T-helper 2 cell treated with Interferon-gamma antibody and Interleukin-4, amounts not matched to agents 100 ng/mL and 5 ng/mL, for 36 hours (primary cell): ENCODE measurements at regions not wholly inside any gene's neighbourhood (a gene's known extent, or its start where the extent isn't known, plus 50 kb on each side); places are given as distances from the start of the nearest gene placed in this dataset.
"Not testable (repeated sequence)": the region's sequence is repeated elsewhere in the genome, so short reads cannot be mapped to it uniquely, and the experiment has no call there.

Experiments
- intact Hi-C: fragments of 100-400 bp; cut with micrococcal nuclease; formaldehyde crosslinking; loops from one replicate; pipeline ENCODE4 v1.15.1; 2023

- intact Hi-C loops = loop anchor here (1.0 to 10.0 kb wide), 3 partner anchors 366 to 647 kb away; partner anchors contain the start of gene MAGED1
Measured at GRCh38 chrX:52261125-52261462, 76.4 kb downstream of the MAGED4 start.

- intact Hi-C loops = loop anchor here (1.0 to 10.0 kb wide), 3 partner anchors 367 to 647 kb away; partner anchors contain the start of gene MAGED1
Measured at GRCh38 chrX:52261463-52262194, 76.9 kb downstream of the MAGED4 start.

GRCh38 chrX:52262195-52262546 lies 77.5 kb downstream of the MAGED4 start:
- intact Hi-C loops = loop anchor here (10.0 kb wide), 1 partner anchor 367 kb away; the partner anchor contains the start of gene MAGED1

GRCh38 chrX:52263417-52263816 lies 78.7 kb downstream of the MAGED4 start:
- intact Hi-C loops = loop anchor here (10.0 kb wide), 1 partner anchor 369 kb away; the partner anchor contains the start of gene MAGED1

DNA sequence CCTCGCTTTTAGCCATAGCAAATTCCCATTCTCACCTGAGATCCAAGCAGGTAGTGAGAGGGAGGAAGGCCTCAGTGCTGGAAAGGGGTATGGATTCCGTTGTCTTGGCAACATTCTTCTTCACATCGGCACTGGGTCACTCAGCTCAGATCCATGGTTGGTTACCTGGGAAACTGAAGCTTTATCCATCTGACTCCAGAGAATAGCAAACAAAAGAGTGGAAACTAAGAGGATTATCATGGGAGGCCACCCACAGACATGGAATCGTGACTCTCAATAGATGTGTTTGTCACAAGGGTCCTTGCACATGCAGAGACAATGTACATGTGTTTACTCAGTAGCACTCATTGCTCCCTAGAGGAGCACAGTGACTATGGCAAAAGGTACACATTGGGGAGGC lies 81.0 kb downstream of the MAGED4 start:
- intact Hi-C loops = loop anchor here (10.0 kb wide), 1 partner anchor 371 kb away; the partner anchor contains the start of gene MAGED1

DNA sequence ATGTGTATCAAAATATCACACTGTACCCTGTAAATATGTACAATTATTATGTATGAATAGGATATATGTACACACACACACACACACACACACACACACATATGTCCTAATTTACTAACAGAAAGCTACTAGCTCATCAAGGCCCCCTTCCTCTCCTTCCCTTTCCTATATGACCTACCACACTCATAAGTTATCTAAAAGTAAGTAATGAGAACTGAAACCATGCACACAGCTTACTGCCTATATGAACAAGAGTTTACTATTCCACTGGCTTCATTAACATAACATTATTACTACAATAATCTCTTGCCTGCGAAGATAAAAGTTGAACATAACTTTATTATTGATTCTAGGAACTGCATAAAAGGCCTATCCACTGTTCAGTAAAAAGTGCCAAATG lies 83.8 kb downstream of the MAGED4 start:
- intact Hi-C loops = loop anchor here (10.0 kb wide), 1 partner anchor 374 kb away; the partner anchor contains the start of gene MAGED1

GRCh38 chrX:52270453-52271116 lies 85.9 kb downstream of the MAGED4 start:
- intact Hi-C loops = no loop called here

- intact Hi-C loops = no loop called here
Measured at GRCh38 chrX:52271206-52271605, 86.5 kb downstream of the MAGED4 start.

GRCh38 chrX:52277666-52278065 lies 91.2 kb upstream of the XAGE2 start:
- intact Hi-C loops = no loop called here

GRCh38 chrX:52280812-52281211 lies 88.0 kb upstream of the XAGE2 start:
- intact Hi-C loops = no loop called here

DNA sequence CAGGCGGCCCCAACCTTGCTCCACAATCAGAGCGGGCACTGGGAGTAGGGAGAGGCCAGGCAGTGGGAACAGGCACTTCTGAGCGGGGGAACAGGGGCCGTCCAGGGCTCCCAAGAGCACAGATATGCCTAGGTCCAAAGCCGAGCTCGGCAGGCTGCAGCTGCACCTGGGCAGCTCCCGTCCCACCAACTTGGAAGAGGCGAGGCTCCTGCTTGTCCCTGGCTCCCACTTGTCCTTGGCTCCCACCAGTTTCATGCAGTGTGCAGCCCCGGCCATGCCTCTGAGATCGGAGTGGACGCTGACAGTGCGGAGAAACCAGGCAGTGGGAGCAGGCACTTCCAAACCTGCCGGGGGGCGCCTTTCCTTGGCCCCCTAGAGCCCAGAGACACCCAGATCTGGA lies 84.0 kb upstream of the XAGE2 start:
- intact Hi-C loops = no loop called here

GRCh38 chrX:52298968-52299367 lies 69.9 kb upstream of the XAGE2 start:
- intact Hi-C loops = not testable (repeated sequence)

- intact Hi-C loops = not testable (repeated sequence)
Measured at GRCh38 chrX:52308532-52308931, 60.3 kb upstream of the XAGE2 start.
